GM12878 (cell line): ENCODE measurements at regions not wholly inside any gene's neighbourhood (a gene's known extent, or its start where the extent isn't known, plus 50 kb on each side); places are given as distances from the start of the nearest gene placed in this dataset.

Experiments used
- CREM ChIP-seq: IDR thresholded peaks from 2 replicates; pipeline ENCODE4 v1.6.1; 2014; ENCODE audit warnings: antibody characterized with exemption, low read depth
- EZH2 ChIP-seq: IDR thresholded peaks from 2 replicates; pipeline ENCODE4 v1.6.1; 2012; ENCODE audit warnings: low read depth, mild to moderate bottlenecking, control low read depth, inconsistent platforms, low read length, borderline replicate concordance; ENCODE audit not compliant: control insufficient read depth
- POLR2A ChIP-seq: IDR thresholded peaks from 2 replicates; pipeline ENCODE4 v1.6.1; 2011; ENCODE audit warnings: low read depth, mild to moderate bottlenecking, low read length

GRCh38 chr11:92752122-92752521 is 217.3 kb upstream of the MTNR1B start:
- TF ChIP-seq CREM (no peak), EZH2 (no peak), POLR2A (no peak)
